ENCODE measurements at regions not wholly inside any gene's neighbourhood (a gene's known extent, or its start where the extent isn't known, plus 50 kb on each side); places are given as distances from the start of the nearest gene placed in this dataset.

DNA sequence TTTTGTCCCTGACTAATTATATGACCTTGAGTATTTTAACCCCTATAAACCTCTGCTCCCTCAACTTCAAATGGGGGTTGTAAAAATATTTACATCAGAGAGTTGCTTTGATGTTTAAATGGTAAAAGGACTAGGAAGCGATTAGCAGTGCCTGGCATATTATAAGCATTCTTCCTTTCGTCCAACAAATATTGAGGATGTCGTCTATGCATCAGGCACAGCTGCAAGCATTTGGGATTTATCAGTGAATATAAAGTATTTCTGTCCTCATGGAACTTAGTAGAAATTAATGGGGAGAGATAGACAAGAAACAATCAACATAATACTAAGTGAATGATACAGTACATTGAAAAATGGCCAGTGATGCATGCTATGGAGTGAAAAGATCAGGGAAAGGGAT lies 115.5 kb upstream of the EDNRA start:
- TF ChIP-seq, protein P1, sequence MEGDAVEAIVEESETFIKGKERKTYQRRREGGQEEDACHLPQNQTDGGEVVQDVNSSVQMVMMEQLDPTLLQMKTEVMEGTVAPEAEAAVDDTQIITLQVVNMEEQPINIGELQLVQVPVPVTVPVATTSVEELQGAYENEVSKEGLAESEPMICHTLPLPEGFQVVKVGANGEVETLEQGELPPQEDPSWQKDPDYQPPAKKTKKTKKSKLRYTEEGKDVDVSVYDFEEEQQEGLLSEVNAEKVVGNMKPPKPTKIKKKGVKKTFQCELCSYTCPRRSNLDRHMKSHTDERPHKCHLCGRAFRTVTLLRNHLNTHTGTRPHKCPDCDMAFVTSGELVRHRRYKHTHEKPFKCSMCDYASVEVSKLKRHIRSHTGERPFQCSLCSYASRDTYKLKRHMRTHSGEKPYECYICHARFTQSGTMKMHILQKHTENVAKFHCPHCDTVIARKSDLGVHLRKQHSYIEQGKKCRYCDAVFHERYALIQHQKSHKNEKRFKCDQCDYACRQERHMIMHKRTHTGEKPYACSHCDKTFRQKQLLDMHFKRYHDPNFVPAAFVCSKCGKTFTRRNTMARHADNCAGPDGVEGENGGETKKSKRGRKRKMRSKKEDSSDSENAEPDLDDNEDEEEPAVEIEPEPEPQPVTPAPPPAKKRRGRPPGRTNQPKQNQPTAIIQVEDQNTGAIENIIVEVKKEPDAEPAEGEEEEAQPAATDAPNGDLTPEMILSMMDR (IDR thresholded peaks at IDR 0.05) = no peak
- no peak for TF ChIP-seq POLR2A (IDR thresholded peaks at IDR 0.05)
